ENCODE measurements at regions not wholly inside any gene's neighbourhood (a gene's known extent, or its start where the extent isn't known, plus 50 kb on each side); places are given as distances from the start of the nearest gene placed in this dataset.

GRCh38 chr14:101226603-101227425, 323.3 kb upstream of the RTL1 start:
- Histone ChIP-seq H4K20me1 (ENCODE audit: insufficient read depth) (no peaks in the 10 kb centered on the region), H3K27ac (ENCODE audit: low read length) (no peak overlapping the region), H3K27me3 (ENCODE audit: insufficient read depth, low read depth, low read length) (no peaks in the 10 kb centered on the region), H3K9me2 (ENCODE audit: insufficient read depth, low read length) (no peaks in the 10 kb centered on the region), H3K9me3 (ENCODE audit: low read length) (no peaks in the 10 kb centered on the region), H3K36me3 (ENCODE audit: insufficient read depth, low read length) (no peaks in the 10 kb centered on the region), H2AFZ (ENCODE audit: low read depth, low read length) (no peak overlapping the region), H3K4me2 (ENCODE audit: low read length) (no peak overlapping the region), H3K9ac (ENCODE audit: low read length) (no peak overlapping the region), H3K79me2 (replicated peaks; ENCODE audit: insufficient read depth, low read length) (no peaks in the 10 kb centered on the region), H3F3A (ENCODE audit: insufficient read depth, low read length, poor library complexity, severe bottlenecking) (no peaks in the 10 kb centered on the region), H3K4me3 (ENCODE audit: low read length) (no peak overlapping the region)
- TF ChIP-seq TAF1 (IDR thresholded peaks at IDR 0.05; ENCODE audit: low read depth) = no peak
- TF ChIP-seq REST (IDR thresholded peaks at IDR 0.05; ENCODE audit: borderline replicate concordance) = no peak

- no peaks in the 10 kb centered on the region for H3K9me3 ChIP-seq (ENCODE audit: low read length)
- no peaks in the 10 kb centered on the region for H3K79me2 ChIP-seq (replicated peaks; ENCODE audit: insufficient read depth, low read length)
- no peak for TF ChIP-seq SMC3 (conservative IDR thresholded peaks at IDR 0.05; ENCODE audit: poor library complexity)
- TF ChIP-seq TAF1 (IDR thresholded peaks at IDR 0.05; ENCODE audit: low read depth) = no peak
- TF ChIP-seq CTCF (IDR thresholded peaks at IDR 0.05; ENCODE audit: poor library complexity, severe bottlenecking) = no peak
- no peaks in the 10 kb centered on the region for H3K36me3 ChIP-seq (ENCODE audit: insufficient read depth, low read length)
- H4K20me1 ChIP-seq (ENCODE audit: insufficient read depth) = no peaks in the 10 kb centered on the region
- no peak overlapping the region for H3K4me3 ChIP-seq (ENCODE audit: low read length)
- no peak overlapping the region for H3K9ac ChIP-seq (ENCODE audit: low read length)
- H3F3A ChIP-seq (ENCODE audit: insufficient read depth, low read length, poor library complexity, severe bottlenecking) = no peaks in the 10 kb centered on the region
- H3K27ac ChIP-seq (ENCODE audit: low read length) = no peak overlapping the region
- H2AFZ ChIP-seq (ENCODE audit: low read depth, low read length) = no peak overlapping the region
- no peak overlapping the region for H3K4me2 ChIP-seq (ENCODE audit: low read length)
- H3K27me3 ChIP-seq (ENCODE audit: insufficient read depth, low read depth, low read length) = no peaks in the 10 kb centered on the region
- H3K9me2 ChIP-seq (ENCODE audit: insufficient read depth, low read length) = no peaks in the 10 kb centered on the region
Measured at GRCh38 chr14:101227611-101228594, 324.4 kb upstream of the RTL1 start.

- H3K36me3 ChIP-seq (ENCODE audit: insufficient read depth, low read length) = no peaks in the 10 kb centered on the region
- no peaks in the 10 kb centered on the region for H3K79me2 ChIP-seq (replicated peaks; ENCODE audit: insufficient read depth, low read length)
- H3K4me2 ChIP-seq (ENCODE audit: low read length) = no peak overlapping the region
- no peak overlapping the region for H3K4me3 ChIP-seq (ENCODE audit: low read length)
- no peaks in the 10 kb centered on the region for H4K20me1 ChIP-seq (ENCODE audit: insufficient read depth)
- no peaks in the 10 kb centered on the region for H3K9me2 ChIP-seq (ENCODE audit: insufficient read depth, low read length)
- H3K27me3 ChIP-seq (ENCODE audit: insufficient read depth, low read depth, low read length) = no peaks in the 10 kb centered on the region
- H2AFZ ChIP-seq (ENCODE audit: low read depth, low read length) = no peak overlapping the region
- H3K9ac ChIP-seq (ENCODE audit: low read length) = no peak overlapping the region
- H3F3A ChIP-seq (ENCODE audit: insufficient read depth, low read length, poor library complexity, severe bottlenecking) = no peaks in the 10 kb centered on the region
- no peaks in the 10 kb centered on the region for H3K9me3 ChIP-seq (ENCODE audit: low read length)
- no peak overlapping the region for H3K27ac ChIP-seq (ENCODE audit: low read length)
- TF ChIP-seq TAF1 (IDR thresholded peaks at IDR 0.05; ENCODE audit: low read depth) (no peak), RAD21 (conservative IDR thresholded peaks at IDR 0.05) (no peak), MXI1 (conservative IDR thresholded peaks at IDR 0.05; ENCODE audit: poor library complexity, severe bottlenecking) (no peak), POLR2AphosphoS5 (IDR thresholded peaks at IDR 0.05) (no peak), REST (IDR thresholded peaks at IDR 0.05; ENCODE audit: borderline replicate concordance) (no peak), SMC3 (conservative IDR thresholded peaks at IDR 0.05; ENCODE audit: poor library complexity) (no peak), EZH2 (IDR thresholded peaks at IDR 0.05; ENCODE audit: borderline replicate concordance, insufficient read depth, low read length, poor library complexity, severe bottlenecking) (no peak), EP300 (conservative IDR thresholded peaks at IDR 0.05; ENCODE audit: poor library complexity, severe bottlenecking) (no peak)
Measured at GRCh38 chr14:101228949-101229541, 325.5 kb upstream of the RTL1 start.

All from neural cell (in vitro differentiated cells).